ENCODE measurements at regions not wholly inside any gene's neighbourhood (a gene's known extent, or its start where the extent isn't known, plus 50 kb on each side); places are given as distances from the start of the nearest gene placed in this dataset.

GRCh38 chr17:54518706-54519105, 381.9 kb upstream of the TOM1L1 start:
- Histone ChIP-seq H3K4me3 (replicated peaks in 1 of 3) (no peak overlapping the region), H3K27ac (no peak overlapping the region), H3K36me3 (no peaks in the 10 kb centered on the region), H3K4me1 (no peaks in the 10 kb centered on the region), H3K9me3 (no peaks in the 10 kb centered on the region), H3K27me3 (no peaks in the 10 kb centered on the region)
- intact Hi-C loops (cut with DNase I), result no loop called here
- DNase-seq, result no peak
- TF ChIP-seq POLR2A (IDR thresholded peaks at IDR 0.05) (no peak), CTCF (IDR thresholded peaks at IDR 0.05) (no peak)
- 93 to 100% methylated on average over 2 of the region's 2 CpGs for WGBS, 2 donors

- H3K9me3 ChIP-seq, result no peaks in the 10 kb centered on the region
- WGBS, 2 donors, result 85 to 87% methylated on average over 4 of the region's 4 CpGs
- TF ChIP-seq POLR2A (IDR thresholded peaks at IDR 0.05) (no peak), CTCF (IDR thresholded peaks at IDR 0.05) (no peak)
- H3K27me3 ChIP-seq, result no peaks in the 10 kb centered on the region
- no peak overlapping the region for H3K4me3 ChIP-seq (replicated peaks in 1 of 3)
- no peak overlapping the region for H3K27ac ChIP-seq
- intact Hi-C loops (cut with DNase I), result no loop called here
- no peak for DNase-seq
- H3K36me3 ChIP-seq, result no peaks in the 10 kb centered on the region
- H3K4me1 ChIP-seq, result no peaks in the 10 kb centered on the region
Observed at GRCh38 chr17:54521137-54521536, 379.5 kb upstream of the TOM1L1 start.

- Histone ChIP-seq H3K9me3 (no peaks in the 10 kb centered on the region), H3K27me3 (no peaks in the 10 kb centered on the region), H3K4me1 (no peaks in the 10 kb centered on the region), H3K36me3 (no peaks in the 10 kb centered on the region), H3K27ac (no peak overlapping the region), H3K4me3 (replicated peaks in 1 of 3) (no peak overlapping the region)
- 87 to 92% methylated on average over 2 of the region's 2 CpGs for WGBS, 2 donors
- intact Hi-C loops (cut with DNase I), result no loop called here
- TF ChIP-seq POLR2A (IDR thresholded peaks at IDR 0.05) (no peak), CTCF (IDR thresholded peaks at IDR 0.05) (no peak)
- DNase-seq, result no peak
Observed at GRCh38 chr17:54524501-54524900, 376.2 kb upstream of the TOM1L1 start.

- intact Hi-C loops (cut with DNase I), result no loop called here
Observed at GRCh38 chr17:54527941-54528340, 372.7 kb upstream of the TOM1L1 start.

GRCh38 chr17:54530398-54530797, 370.3 kb upstream of the TOM1L1 start:
- no peak for DNase-seq
- TF ChIP-seq CTCF (IDR thresholded peaks at IDR 0.05) (no peak), POLR2A (IDR thresholded peaks at IDR 0.05) (no peak)
- H3K36me3 ChIP-seq, result no peaks in the 10 kb centered on the region
- H3K4me1 ChIP-seq, result no peaks in the 10 kb centered on the region
- WGBS, 2 donors, result 69 to 73% methylated on average over 3 of the region's 3 CpGs
- no peaks in the 10 kb centered on the region for H3K27me3 ChIP-seq
- H3K4me3 ChIP-seq (replicated peaks in 1 of 3), result no peak overlapping the region
- no peaks in the 10 kb centered on the region for H3K9me3 ChIP-seq
- intact Hi-C loops (cut with DNase I), result no loop called here
- H3K27ac ChIP-seq, result no peak overlapping the region

More at GRCh38 chr17:54527941-54528340, 372.7 kb upstream of the TOM1L1 start:
- DNase-seq, result no peak
- 58 to 82% methylated on average over 2 of the region's 2 CpGs for WGBS, 2 donors
- Histone ChIP-seq H3K27me3 (no peaks in the 10 kb centered on the region), H3K9me3 (no peaks in the 10 kb centered on the region), H3K4me3 (replicated peaks in 1 of 3) (no peak overlapping the region), H3K36me3 (no peaks in the 10 kb centered on the region), H3K4me1 (no peaks in the 10 kb centered on the region), H3K27ac (no peak overlapping the region)
- TF ChIP-seq POLR2A (IDR thresholded peaks at IDR 0.05), result no peak
- no peak for TF ChIP-seq CTCF (IDR thresholded peaks at IDR 0.05)
